Nephron progenitor cell (in vitro differentiated cells): ENCODE measurements at regions not wholly inside any gene's neighbourhood (a gene's known extent, or its start where the extent isn't known, plus 50 kb on each side); places are given as distances from the start of the nearest gene placed in this dataset.

Experiments
- DNase-seq: peaks from one replicate; pipeline ENCODE4 v3.0.0; 2021
- H3K27ac Mint-ChIP-seq: 2 replicates; pipeline ENCODE4 v1.8.0; 2021; ENCODE audit warnings: mild to moderate bottlenecking, moderate library complexity, mixed read lengths
- H3K27me3 Mint-ChIP-seq: 2 replicates; pipeline ENCODE4 v1.8.0; 2021; ENCODE audit warnings: mild to moderate bottlenecking, low read depth, mixed read lengths; ENCODE audit not compliant: poor library complexity
- H3K36me3 Mint-ChIP-seq: 2 replicates; pipeline ENCODE4 v1.8.0; 2021; ENCODE audit warnings: low read depth, mixed read lengths
- H3K4me1 Mint-ChIP-seq: 2 replicates; pipeline ENCODE4 v1.8.0; 2021; ENCODE audit warnings: mixed read lengths
- H3K4me3 Mint-ChIP-seq: 2 replicates; pipeline ENCODE4 v1.8.0; 2021; ENCODE audit warnings: mild to moderate bottlenecking, moderate library complexity, mixed read lengths
- H3K9me3 Mint-ChIP-seq: 2 replicates; pipeline ENCODE4 v1.8.0; 2021; ENCODE audit warnings: mild to moderate bottlenecking, moderate library complexity, mixed read lengths
- TF ChIP-seq, protein P1 (sequence below): fragments of 200-600 bp; sonication (generic); IDR thresholded peaks from 2 replicates; pipeline ENCODE4 v1.5.0; 2021; ENCODE audit warnings: antibody characterized with exemption

DNA sequence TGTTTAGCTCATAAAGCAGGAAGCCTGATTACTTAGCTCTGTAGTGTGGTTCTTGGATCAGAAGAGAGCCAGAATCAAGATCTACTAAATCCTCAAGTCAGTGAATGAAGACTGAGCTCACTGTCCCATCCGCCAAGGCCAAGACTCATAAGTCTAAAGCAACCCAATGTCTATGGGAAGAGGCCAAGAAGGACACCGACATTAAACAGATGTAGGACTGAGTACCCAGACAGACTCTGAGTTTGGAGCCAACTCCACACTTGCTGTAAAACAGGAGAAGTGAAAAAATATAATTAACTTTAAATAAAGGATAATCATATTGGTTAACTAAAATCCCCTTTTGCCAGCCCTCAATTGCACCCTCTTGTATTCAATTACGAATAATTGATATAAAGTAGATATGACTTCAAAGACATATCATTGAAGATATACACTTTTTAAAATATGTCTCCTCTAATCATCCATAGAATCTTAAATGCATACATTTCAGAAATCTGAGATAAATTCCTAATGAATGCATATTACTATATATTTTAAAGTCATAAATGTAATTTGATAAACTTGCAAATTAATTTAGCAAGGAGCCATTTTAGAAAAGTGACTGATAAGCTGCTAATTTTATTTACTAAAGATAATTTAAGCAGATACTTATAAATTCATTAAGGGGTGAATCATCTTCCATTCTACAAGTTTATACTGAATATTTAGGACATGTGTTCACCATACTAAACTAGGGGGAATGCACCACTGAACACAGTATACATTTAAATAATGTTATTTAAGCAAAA lies 617.0 kb upstream of the ARID1B start:
- Mint-ChIP-seq H3K9me3 (no peaks in the 10 kb centered on the region), H3K4me1 (no peaks in the 10 kb centered on the region), H3K36me3 (no peaks in the 10 kb centered on the region), H3K27me3 (no peaks in the 10 kb centered on the region), H3K27ac (no peak overlapping the region), H3K4me3 (no peak overlapping the region)
- TF ChIP-seq, protein P1, sequence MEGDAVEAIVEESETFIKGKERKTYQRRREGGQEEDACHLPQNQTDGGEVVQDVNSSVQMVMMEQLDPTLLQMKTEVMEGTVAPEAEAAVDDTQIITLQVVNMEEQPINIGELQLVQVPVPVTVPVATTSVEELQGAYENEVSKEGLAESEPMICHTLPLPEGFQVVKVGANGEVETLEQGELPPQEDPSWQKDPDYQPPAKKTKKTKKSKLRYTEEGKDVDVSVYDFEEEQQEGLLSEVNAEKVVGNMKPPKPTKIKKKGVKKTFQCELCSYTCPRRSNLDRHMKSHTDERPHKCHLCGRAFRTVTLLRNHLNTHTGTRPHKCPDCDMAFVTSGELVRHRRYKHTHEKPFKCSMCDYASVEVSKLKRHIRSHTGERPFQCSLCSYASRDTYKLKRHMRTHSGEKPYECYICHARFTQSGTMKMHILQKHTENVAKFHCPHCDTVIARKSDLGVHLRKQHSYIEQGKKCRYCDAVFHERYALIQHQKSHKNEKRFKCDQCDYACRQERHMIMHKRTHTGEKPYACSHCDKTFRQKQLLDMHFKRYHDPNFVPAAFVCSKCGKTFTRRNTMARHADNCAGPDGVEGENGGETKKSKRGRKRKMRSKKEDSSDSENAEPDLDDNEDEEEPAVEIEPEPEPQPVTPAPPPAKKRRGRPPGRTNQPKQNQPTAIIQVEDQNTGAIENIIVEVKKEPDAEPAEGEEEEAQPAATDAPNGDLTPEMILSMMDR: no peak
- no peak for DNase-seq

DNA sequence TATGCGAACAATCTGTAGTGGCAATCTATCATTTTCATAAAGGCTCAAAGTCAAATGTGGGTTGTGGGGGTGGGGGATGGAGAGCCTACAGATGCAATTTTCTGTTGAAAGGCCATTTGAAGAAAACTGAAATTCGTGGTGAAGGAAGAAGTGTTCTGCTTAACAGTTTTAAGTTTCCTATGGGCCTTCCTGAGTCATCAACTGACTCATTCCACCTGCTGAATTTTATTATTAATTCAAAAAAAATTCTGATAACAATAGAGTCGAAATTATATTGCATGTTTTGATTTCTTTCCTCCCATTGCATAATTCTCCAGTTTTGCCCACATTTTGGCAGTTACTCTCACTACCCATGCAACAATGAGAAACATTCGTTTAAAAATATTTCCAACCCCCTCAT lies 622.3 kb upstream of the ARID1B start:
- no peaks in the 10 kb centered on the region for H3K36me3 Mint-ChIP-seq
- no peak for DNase-seq
- H3K4me3 Mint-ChIP-seq: no peak overlapping the region
- H3K4me1 Mint-ChIP-seq: no peaks in the 10 kb centered on the region
- H3K27me3 Mint-ChIP-seq: no peaks in the 10 kb centered on the region
- TF ChIP-seq, protein P1: no peak
- no peak overlapping the region for H3K27ac Mint-ChIP-seq
- H3K9me3 Mint-ChIP-seq: no peaks in the 10 kb centered on the region

DNA sequence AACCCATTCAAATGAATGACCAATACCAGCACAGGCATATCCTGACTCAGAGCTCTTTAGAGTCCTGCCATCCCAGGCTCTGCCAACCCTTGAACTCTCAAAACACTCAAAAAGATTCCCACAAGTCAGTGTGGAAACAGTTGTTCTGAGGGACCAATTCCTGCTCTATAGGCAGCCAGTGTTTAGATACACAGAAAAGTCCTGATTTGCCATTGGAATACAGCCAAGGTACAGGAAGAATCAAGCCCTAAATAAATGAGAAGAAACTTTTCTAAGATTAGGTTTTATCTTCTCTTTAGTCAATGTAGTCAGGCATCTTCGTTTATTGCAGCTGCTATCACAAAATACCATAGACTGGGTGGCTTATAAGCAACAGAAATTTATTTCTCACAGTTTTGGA lies 626.8 kb upstream of the ARID1B start:
- Mint-ChIP-seq H3K27me3 (peaks cover 4% of the 10 kb centered on the region), H3K4me3 (no peak overlapping the region)

DNA sequence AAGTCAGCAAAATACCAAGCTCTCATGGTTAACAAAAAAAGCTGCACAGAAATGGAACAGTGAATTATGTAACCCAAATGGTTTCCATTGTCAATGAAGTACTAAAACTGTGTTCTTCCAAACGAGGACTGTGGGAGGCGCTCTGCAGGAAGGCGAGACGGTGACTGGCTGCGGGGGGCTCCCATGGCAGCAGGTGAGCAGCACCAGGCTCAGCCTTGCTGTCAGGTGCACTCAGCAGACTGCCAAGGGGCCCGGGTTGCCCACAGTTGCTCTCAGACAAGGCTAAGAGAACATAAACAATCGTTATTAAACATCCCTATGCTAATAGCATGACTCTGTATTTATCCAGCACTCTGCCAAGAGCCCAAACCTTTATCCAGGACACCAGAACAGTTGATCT lies 630.3 kb upstream of the ARID1B start:
- Mint-ChIP-seq H3K4me1 (no peaks in the 10 kb centered on the region), H3K4me3 (no peak overlapping the region), H3K9me3 (peaks cover 11% of the 10 kb centered on the region), H3K27me3 (peaks cover 11% of the 10 kb centered on the region), H3K36me3 (no peaks in the 10 kb centered on the region), H3K27ac (no peak overlapping the region)
- DNase-seq: no peak
- TF ChIP-seq, protein P1: no peak

More for the DNA sequence above, 626.8 kb upstream of the ARID1B start:
- Mint-ChIP-seq H3K9me3 (no peaks in the 10 kb centered on the region), H3K27ac (no peak overlapping the region), H3K36me3 (no peaks in the 10 kb centered on the region), H3K4me1 (no peaks in the 10 kb centered on the region)
- TF ChIP-seq, protein P1: no peak
- DNase-seq: no peak

DNA sequence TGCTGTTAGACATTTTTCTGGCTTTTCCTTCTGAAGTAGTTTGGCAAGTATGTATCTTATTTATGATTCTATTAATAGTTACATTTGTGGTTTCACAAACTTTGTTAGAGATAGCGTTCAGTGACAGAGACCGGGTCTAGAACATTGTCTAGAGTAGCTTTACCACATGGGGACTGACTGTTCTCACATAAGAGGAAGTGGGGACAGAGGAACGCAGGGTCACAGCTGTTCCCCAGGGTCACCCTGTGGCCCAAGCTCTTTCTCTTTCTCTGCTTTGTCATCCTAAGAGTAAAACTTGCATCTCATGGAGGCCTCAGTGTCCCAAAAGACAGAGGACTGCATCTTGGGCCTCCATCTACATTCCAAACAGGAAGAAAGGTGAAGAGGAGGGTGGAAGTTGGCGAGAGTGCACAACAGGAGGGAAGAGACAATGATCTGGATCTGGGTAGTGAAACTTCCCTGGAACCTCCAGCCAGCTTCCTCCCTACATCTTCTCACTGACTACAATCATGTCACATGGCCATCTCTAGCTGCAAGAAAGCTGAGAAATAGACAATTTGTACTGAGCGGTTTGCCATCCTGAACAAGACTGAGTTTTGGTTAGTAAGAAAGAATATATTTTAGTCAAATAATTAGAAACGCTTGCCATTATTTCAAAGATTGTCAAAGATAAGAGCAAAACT lies 645.8 kb upstream of the ARID1B start:
- no peak for DNase-seq
- H3K4me3 Mint-ChIP-seq: no peak overlapping the region
- H3K27me3 Mint-ChIP-seq: no peaks in the 10 kb centered on the region
- H3K4me1 Mint-ChIP-seq: no peaks in the 10 kb centered on the region
- TF ChIP-seq, protein P1: no peak
- H3K36me3 Mint-ChIP-seq: peaks cover 5% of the 10 kb centered on the region
- H3K9me3 Mint-ChIP-seq: peaks cover 36% of the 10 kb centered on the region
- no peak overlapping the region for H3K27ac Mint-ChIP-seq
